ENCODE measurements at regions not wholly inside any gene's neighbourhood (a gene's known extent, or its start where the extent isn't known, plus 50 kb on each side); places are given as distances from the start of the nearest gene placed in this dataset.
A peak's percentile ranks its signal among the peaks of the same experiment; 100 is the strongest.

DNA sequence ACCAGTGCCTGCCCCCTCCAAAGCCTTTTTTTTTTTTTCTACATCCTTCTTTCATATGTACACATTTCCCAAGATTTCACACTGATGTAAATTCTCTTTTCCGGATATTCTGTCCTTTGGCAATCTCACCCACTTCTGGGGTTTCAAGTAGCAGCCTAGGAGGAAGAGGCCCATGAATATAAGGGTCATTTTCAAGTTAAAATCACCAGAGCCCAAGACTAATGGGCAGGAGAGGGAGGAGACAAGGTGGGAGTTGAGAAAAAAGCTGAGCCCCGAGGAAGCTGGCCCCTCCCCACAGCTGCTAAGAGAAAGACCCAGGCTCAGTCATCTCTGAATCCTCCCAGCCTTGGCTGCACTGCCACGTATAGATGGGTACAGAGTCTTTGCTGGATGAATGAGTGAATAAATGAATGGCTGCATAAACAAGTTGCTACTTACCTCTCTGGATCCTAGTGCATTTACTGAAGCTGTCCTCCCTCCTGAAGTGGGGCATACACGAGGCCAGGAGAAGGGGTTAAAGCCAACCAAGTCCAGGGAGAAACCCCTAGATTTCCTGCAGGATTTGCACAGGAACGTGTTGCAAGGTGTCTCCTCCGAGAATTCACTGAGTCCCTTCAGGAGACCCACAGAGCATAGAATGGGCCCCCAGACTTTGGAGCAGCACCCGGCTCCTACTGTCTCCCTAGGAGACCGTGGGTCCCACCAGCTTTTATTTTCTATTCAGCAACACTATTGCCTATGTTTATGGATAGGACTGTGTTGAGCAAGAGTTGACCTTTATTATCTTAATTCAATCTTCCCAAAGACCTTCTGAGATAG, 100.8 kb upstream of the LIPC start:
- Histone ChIP-seq H3K4me3 (ENCODE audit: low read length) (no peak overlapping the region), H3K36me3 (ENCODE audit: control insufficient read depth, insufficient read depth, low read length) (no peaks in the 10 kb centered on the region), H3K27ac (ENCODE audit: low read length) (peak overlapping the region; percentile 82), H3K9me3 (ENCODE audit: control insufficient read depth, insufficient read depth, low read length) (no peaks in the 10 kb centered on the region), H3K4me1 (ENCODE audit: control insufficient read depth, insufficient read depth, low read length) (peaks cover 29% of the 10 kb centered on the region), H3K27me3 (ENCODE audit: control insufficient read depth, insufficient read depth, low read length) (no peaks in the 10 kb centered on the region)
- H3K4me1 Mint-ChIP-seq, result peaks cover 34 to 40% of the 10 kb centered on the region in 2 donors
- TF ChIP-seq, protein P1, sequence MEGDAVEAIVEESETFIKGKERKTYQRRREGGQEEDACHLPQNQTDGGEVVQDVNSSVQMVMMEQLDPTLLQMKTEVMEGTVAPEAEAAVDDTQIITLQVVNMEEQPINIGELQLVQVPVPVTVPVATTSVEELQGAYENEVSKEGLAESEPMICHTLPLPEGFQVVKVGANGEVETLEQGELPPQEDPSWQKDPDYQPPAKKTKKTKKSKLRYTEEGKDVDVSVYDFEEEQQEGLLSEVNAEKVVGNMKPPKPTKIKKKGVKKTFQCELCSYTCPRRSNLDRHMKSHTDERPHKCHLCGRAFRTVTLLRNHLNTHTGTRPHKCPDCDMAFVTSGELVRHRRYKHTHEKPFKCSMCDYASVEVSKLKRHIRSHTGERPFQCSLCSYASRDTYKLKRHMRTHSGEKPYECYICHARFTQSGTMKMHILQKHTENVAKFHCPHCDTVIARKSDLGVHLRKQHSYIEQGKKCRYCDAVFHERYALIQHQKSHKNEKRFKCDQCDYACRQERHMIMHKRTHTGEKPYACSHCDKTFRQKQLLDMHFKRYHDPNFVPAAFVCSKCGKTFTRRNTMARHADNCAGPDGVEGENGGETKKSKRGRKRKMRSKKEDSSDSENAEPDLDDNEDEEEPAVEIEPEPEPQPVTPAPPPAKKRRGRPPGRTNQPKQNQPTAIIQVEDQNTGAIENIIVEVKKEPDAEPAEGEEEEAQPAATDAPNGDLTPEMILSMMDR (IDR thresholded peaks at IDR 0.05), result no peak
- 78% methylated on average over 7 of the region's 8 CpGs for WGBS (ENCODE audit: insufficient coverage)
- ATAC-seq (no peak), DNase-seq (no peak)
- H3K9me3 Mint-ChIP-seq, result no peaks in the 10 kb centered on the region
- H3K36me3 Mint-ChIP-seq, result no peaks in the 10 kb centered on the region
- H3K27ac Mint-ChIP-seq, result peak overlapping the region; percentile 92 to 95
- intact Hi-C loops (cut with micrococcal nuclease), result loop anchor here (5.0 to 10.0 kb wide), 3 partner anchors 84 to 186 kb away; no protein-coding TSS in a partner anchor
- H3K27me3 Mint-ChIP-seq (ENCODE audit: low read depth in 2 of 2), result no peaks in the 10 kb centered on the region
- peak overlapping the region; percentile 76 for H3K4me3 Mint-ChIP-seq

DNA sequence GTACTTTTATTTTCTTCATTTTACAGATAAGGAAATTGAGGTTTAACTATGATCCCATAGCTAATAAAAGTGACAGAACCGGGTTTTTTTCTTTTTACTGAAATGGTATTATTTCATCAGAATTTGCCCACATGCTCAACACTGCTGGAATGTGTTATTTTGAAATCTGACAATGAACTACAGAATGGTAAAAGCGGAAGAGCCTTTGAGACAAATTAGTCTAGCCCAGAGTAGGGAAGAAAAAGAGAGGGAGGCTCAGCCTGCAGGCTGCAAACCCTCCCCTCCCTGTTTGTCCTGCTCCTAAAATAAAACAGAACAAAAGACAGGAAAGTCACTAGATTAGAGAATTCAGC, 100.3 kb upstream of the LIPC start:
- Histone ChIP-seq H3K36me3 (ENCODE audit: control insufficient read depth, insufficient read depth, low read length) (no peaks in the 10 kb centered on the region), H3K4me3 (ENCODE audit: low read length) (no peak overlapping the region), H3K9me3 (ENCODE audit: control insufficient read depth, insufficient read depth, low read length) (no peaks in the 10 kb centered on the region), H3K27me3 (ENCODE audit: control insufficient read depth, insufficient read depth, low read length) (no peaks in the 10 kb centered on the region), H3K4me1 (ENCODE audit: control insufficient read depth, insufficient read depth, low read length) (peaks cover 29% of the 10 kb centered on the region), H3K27ac (ENCODE audit: low read length) (peak overlapping the region; percentile 82)
- H3K27me3 Mint-ChIP-seq (ENCODE audit: low read depth in 2 of 2), result no peaks in the 10 kb centered on the region
- TF ChIP-seq, protein P1 (IDR thresholded peaks at IDR 0.05), result no peak
- intact Hi-C loops (cut with micrococcal nuclease), result loop anchor here (5.0 to 10.0 kb wide), 3 partner anchors 83 to 186 kb away; no protein-coding TSS in a partner anchor
- 56% methylated on average over 1 of the region's 2 CpGs for WGBS (ENCODE audit: insufficient coverage)
- H3K36me3 Mint-ChIP-seq, result no peaks in the 10 kb centered on the region
- DNase-seq (no peak), ATAC-seq (peak in 1 of 3 donors; percentile 5)
- H3K4me3 Mint-ChIP-seq, result peak overlapping the region; percentile 76
- H3K4me1 Mint-ChIP-seq, result peaks cover 34 to 40% of the 10 kb centered on the region in 2 donors
- H3K9me3 Mint-ChIP-seq, result no peaks in the 10 kb centered on the region
- H3K27ac Mint-ChIP-seq, result peak overlapping the region; percentile 92 to 95

GRCh38 chr15:58331913-58332675, 99.7 kb upstream of the LIPC start:
- Mint-ChIP-seq H3K4me3 (peak overlapping the region; percentile 76), H3K9me3 (no peaks in the 10 kb centered on the region), H3K27me3 (ENCODE audit: low read depth in 2 of 2) (no peaks in the 10 kb centered on the region), H3K27ac (peak overlapping the region; percentile 92 to 95), H3K36me3 (no peaks in the 10 kb centered on the region), H3K4me1 (peaks cover 34 to 40% of the 10 kb centered on the region in 2 donors)
- Histone ChIP-seq H3K4me3 (ENCODE audit: low read length) (no peak overlapping the region), H3K27ac (ENCODE audit: low read length) (peak overlapping the region; percentile 82), H3K27me3 (ENCODE audit: control insufficient read depth, insufficient read depth, low read length) (no peaks in the 10 kb centered on the region), H3K36me3 (ENCODE audit: control insufficient read depth, insufficient read depth, low read length) (no peaks in the 10 kb centered on the region), H3K4me1 (ENCODE audit: control insufficient read depth, insufficient read depth, low read length) (peaks cover 29% of the 10 kb centered on the region), H3K9me3 (ENCODE audit: control insufficient read depth, insufficient read depth, low read length) (no peaks in the 10 kb centered on the region)
- WGBS (ENCODE audit: insufficient coverage), result 14% methylated on average over 8 of the region's 8 CpGs
- DNase-seq (peak; percentile 79 to 87), ATAC-seq (peak; percentile 92 to 99 (median 98))
- TF ChIP-seq, protein P1 (IDR thresholded peaks at IDR 0.05), result no peak
- intact Hi-C loops (cut with micrococcal nuclease), result loop anchor here (2.0 to 10.0 kb wide), 4 partner anchors 17 to 185 kb away; no protein-coding TSS in a partner anchor

Measured in natural killer cell (primary cell).